K562 (cell line): ENCODE measurements at regions not wholly inside any gene's neighbourhood (a gene's known extent, or its start where the extent isn't known, plus 50 kb on each side); places are given as distances from the start of the nearest gene placed in this dataset.

Experiments
- CHD2 ChIP-seq: IDR thresholded peaks from 2 replicates; pipeline ENCODE4 v1.6.1; 2011; ENCODE audit warnings: low read depth, low read length
- FOXM1 ChIP-seq, 2 experiments: fragments of 450-650 bp in 1 of 2; sonication (generic) in 1 of 2; formaldehyde crosslinking in 1 of 2; IDR thresholded peaks; 2 replicates each; pipeline versions ENCODE4 v1.6.1 to v1.9.0; 2017 to 2022; ENCODE audit warnings: low read depth in 2 of 2, mild to moderate bottlenecking in 2 of 2, missing genetic modification reagents in 1 of 2, moderate library complexity in 1 of 2
- GABPA ChIP-seq: fragments of 200-800 bp; sonication (Bioruptor generic); conservative IDR thresholded peaks from 2 replicates; pipeline ENCODE4 v1.6.1; 2016; ENCODE audit warnings: low read depth, missing genetic modification characterization, missing compliant biosample characterization
- NFATC3 ChIP-seq: fragments of 450-650 bp; IDR thresholded peaks from 2 replicates; pipeline ENCODE4 v1.6.1; 2017; ENCODE audit warnings: mild to moderate bottlenecking
- NFIC ChIP-seq: fragments of 450-650 bp; IDR thresholded peaks from 2 replicates; pipeline ENCODE4 v1.6.1; 2017; ENCODE audit warnings: mild to moderate bottlenecking, inconsistent platforms
- NR1H2 ChIP-seq: sonication (generic); formaldehyde crosslinking; IDR thresholded peaks from 2 replicates; pipeline ENCODE4 v1.4.0; 2020; ENCODE audit warnings: mild to moderate bottlenecking, missing genetic modification reagents
- POLR2A ChIP-seq: fragments of 450-650 bp; conservative IDR thresholded peaks from 2 replicates; pipeline ENCODE4 v1.6.1; 2016
- RCOR1 ChIP-seq, 2 experiments: IDR thresholded peaks; 2 replicates each; pipeline ENCODE4 v1.6.1; 2012; ENCODE audit warnings: low read depth in 2 of 2, low read length in 2 of 2, borderline replicate concordance in 1 of 2, improper control_type of control experiment in 1 of 2
- SMAD1 ChIP-seq: fragments of 150-350 bp; IDR thresholded peaks from 2 replicates; pipeline ENCODE4 v1.6.1; 2014; ENCODE audit warnings: low read length, low read depth; ENCODE audit not compliant: partially characterized antibody
- ZNF121 ChIP-seq: sonication (generic); formaldehyde crosslinking; conservative IDR thresholded peaks from 2 replicates; pipeline ENCODE4 v1.8.0; 2022; ENCODE audit warnings: missing genetic modification reagents
- ZNF707 ChIP-seq: fragments of 250-450 bp; sonication (Bioruptor Pico); conservative IDR thresholded peaks from 2 replicates; pipeline ENCODE4 v1.8.0; 2022; ENCODE audit warnings: inconsistent platforms, mild to moderate bottlenecking, moderate library complexity
- ZZZ3 ChIP-seq: fragments of 450-650 bp; IDR thresholded peaks from 2 replicates; pipeline ENCODE4 v1.6.1; 2016; ENCODE audit warnings: antibody characterized with exemption, mild to moderate bottlenecking, moderate library complexity
- TF ChIP-seq, protein P1 (sequence below): sonication (generic); formaldehyde crosslinking; IDR thresholded peaks from 2 replicates; pipeline ENCODE4 v1.8.1; 2023; ENCODE audit warnings: mild to moderate bottlenecking, missing genetic modification reagents
- TF ChIP-seq, protein P2 (sequence below): fragments of 250-450 bp; sonication (Bioruptor Pico); IDR thresholded peaks from 2 replicates; pipeline ENCODE4 v1.4.0; 2020; ENCODE audit warnings: mild to moderate bottlenecking, moderate library complexity

DNA sequence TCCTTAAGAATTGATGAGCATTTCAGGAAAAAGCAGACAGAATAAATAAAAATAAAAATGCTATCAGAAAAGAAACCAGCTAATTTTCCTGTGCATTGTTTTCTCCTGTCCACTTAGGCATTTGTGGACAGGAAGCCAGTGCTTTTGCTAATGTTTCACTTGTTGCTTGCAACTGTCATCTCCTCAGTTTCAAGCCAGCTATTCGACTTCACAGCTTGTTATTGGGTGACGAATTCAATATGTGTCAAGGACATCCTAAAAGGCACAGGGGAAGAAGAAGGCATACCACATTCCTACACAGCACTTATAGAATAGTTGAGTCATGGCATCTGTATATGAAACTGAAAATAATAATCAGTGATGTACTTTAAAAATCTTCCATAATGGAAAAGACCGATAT is 530.6 kb upstream of the KIRREL3 start:
- TF ChIP-seq RCOR1 (IDR thresholded peaks at IDR 0.05; ENCODE audit: borderline replicate concordance in 1 of 2, low read depth in 2 of 2, low read length in 2 of 2) = no peak
- no peak for TF ChIP-seq CHD2
- TF ChIP-seq POLR2A = no peak
- no peak for TF ChIP-seq ZZZ3
- no peak for TF ChIP-seq SMAD1
- no peak for TF ChIP-seq NFATC3
- TF ChIP-seq ZNF121 = no peak
- no peak for TF ChIP-seq FOXM1 (IDR thresholded peaks at IDR 0.05; ENCODE audit: low read depth)
- no peak for TF ChIP-seq FOXM1 (CRISPR knock-in tag; IDR thresholded peaks at IDR 0.05; ENCODE audit: low read depth)
- TF ChIP-seq, protein P1, sequence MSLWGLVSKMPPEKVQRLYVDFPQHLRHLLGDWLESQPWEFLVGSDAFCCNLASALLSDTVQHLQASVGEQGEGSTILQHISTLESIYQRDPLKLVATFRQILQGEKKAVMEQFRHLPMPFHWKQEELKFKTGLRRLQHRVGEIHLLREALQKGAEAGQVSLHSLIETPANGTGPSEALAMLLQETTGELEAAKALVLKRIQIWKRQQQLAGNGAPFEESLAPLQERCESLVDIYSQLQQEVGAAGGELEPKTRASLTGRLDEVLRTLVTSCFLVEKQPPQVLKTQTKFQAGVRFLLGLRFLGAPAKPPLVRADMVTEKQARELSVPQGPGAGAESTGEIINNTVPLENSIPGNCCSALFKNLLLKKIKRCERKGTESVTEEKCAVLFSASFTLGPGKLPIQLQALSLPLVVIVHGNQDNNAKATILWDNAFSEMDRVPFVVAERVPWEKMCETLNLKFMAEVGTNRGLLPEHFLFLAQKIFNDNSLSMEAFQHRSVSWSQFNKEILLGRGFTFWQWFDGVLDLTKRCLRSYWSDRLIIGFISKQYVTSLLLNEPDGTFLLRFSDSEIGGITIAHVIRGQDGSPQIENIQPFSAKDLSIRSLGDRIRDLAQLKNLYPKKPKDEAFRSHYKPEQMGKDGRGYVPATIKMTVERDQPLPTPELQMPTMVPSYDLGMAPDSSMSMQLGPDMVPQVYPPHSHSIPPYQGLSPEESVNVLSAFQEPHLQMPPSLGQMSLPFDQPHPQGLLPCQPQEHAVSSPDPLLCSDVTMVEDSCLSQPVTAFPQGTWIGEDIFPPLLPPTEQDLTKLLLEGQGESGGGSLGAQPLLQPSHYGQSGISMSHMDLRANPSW = no peak
- TF ChIP-seq, protein P2, sequence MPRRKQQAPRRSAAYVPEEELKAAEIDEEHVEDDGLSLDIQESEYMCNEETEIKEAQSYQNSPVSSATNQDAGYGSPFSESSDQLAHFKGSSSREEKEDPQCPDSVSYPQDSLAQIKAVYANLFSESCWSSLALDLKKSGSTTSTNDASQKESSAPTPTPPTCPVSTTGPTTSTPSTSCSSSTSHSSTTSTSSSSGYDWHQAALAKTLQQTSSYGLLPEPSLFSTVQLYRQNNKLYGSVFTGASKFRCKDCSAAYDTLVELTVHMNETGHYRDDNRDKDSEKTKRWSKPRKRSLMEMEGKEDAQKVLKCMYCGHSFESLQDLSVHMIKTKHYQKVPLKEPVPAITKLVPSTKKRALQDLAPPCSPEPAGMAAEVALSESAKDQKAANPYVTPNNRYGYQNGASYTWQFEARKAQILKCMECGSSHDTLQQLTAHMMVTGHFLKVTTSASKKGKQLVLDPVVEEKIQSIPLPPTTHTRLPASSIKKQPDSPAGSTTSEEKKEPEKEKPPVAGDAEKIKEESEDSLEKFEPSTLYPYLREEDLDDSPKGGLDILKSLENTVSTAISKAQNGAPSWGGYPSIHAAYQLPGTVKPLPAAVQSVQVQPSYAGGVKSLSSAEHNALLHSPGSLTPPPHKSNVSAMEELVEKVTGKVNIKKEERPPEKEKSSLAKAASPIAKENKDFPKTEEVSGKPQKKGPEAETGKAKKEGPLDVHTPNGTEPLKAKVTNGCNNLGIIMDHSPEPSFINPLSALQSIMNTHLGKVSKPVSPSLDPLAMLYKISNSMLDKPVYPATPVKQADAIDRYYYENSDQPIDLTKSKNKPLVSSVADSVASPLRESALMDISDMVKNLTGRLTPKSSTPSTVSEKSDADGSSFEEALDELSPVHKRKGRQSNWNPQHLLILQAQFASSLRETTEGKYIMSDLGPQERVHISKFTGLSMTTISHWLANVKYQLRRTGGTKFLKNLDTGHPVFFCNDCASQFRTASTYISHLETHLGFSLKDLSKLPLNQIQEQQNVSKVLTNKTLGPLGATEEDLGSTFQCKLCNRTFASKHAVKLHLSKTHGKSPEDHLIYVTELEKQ (CRISPR knock-in tag) = no peak
- no peak for TF ChIP-seq NFIC
- no peak for TF ChIP-seq ZNF707
- no peak for TF ChIP-seq NR1H2 (CRISPR knock-in tag)
- TF ChIP-seq GABPA (tag) = no peak
